IMR-90 (cell line): ENCODE measurements at regions not wholly inside any gene's neighbourhood (a gene's known extent, or its start where the extent isn't known, plus 50 kb on each side); places are given as distances from the start of the nearest gene placed in this dataset.

Experiments used
- ATAC-seq: fragments of 200-7000 bp; cut with Tn5 transposase; 2 replicates; pipeline ENCODE4 v1.9.1; 2020; ENCODE audit warnings: low read depth, mild to moderate bottlenecking, moderate library complexity
- BruUV-seq: library from RNA; stranded (reverse); fragments of 400-500 nt; replicated peaks from 2 replicates; lab custom pipeline; 2021; lab: Mats Ljungman, UMichigan
- CTCF ChIA-PET: fragments of 300-600 bp; formaldehyde crosslinking; extraction: SDS; loops from one replicate; lab custom pipeline; 2021; ENCODE audit warnings: antibody characterized with exemption; lab: Yijun Ruan, JAX
- POLR2A ChIA-PET: fragments of 300-600 bp; sonication (Branson Sonifier 250); formaldehyde crosslinking; loops from one replicate; lab custom pipeline; 2022; ENCODE audit warnings: antibody characterized with exemption; ENCODE audit not compliant: unreplicated experiment; lab: Charles Lee
- DNase-seq: peaks from one replicate; pipeline ENCODE4 v3.0.0; 2013
- H2AFZ ChIP-seq: replicated peaks from 2 replicates; pipeline ENCODE3; 2013; ENCODE audit warnings: low read length, mild to moderate bottlenecking; ENCODE audit not compliant: poor library complexity
- H2AK5ac ChIP-seq: 2 replicates; pipeline ENCODE4 v1.6.1; 2013; ENCODE audit warnings: low read depth, low read length, inconsistent platforms
- H2AK9ac ChIP-seq: replicated peaks from 2 replicates; pipeline ENCODE3; 2013; ENCODE audit warnings: mild to moderate bottlenecking, low read depth, low read length, moderate library complexity; ENCODE audit not compliant: poor library complexity
- H2BK120ac ChIP-seq: 2 replicates; pipeline ENCODE4 v1.6.1; 2013; ENCODE audit warnings: low read depth, low read length, inconsistent platforms
- H2BK15ac ChIP-seq: 3 replicates; pipeline ENCODE4 v1.6.1; 2013; ENCODE audit warnings: low read depth, low read length, inconsistent platforms
- H2BK20ac ChIP-seq: 2 replicates; pipeline ENCODE4 v1.6.1; 2013; ENCODE audit warnings: low read depth, mild to moderate bottlenecking, inconsistent platforms, low read length, moderate library complexity
- H2BK5ac ChIP-seq: 2 replicates; pipeline ENCODE4 v1.6.1; 2013; ENCODE audit warnings: mild to moderate bottlenecking, low read depth, low read length, inconsistent platforms; ENCODE audit not compliant: poor library complexity, severe bottlenecking
- H3K14ac ChIP-seq: replicated peaks from 2 replicates; pipeline ENCODE4 v1.6.1; 2013; ENCODE audit warnings: low read depth, low read length, inconsistent platforms
- H3K18ac ChIP-seq: 2 replicates; pipeline ENCODE4 v1.6.1; 2013; ENCODE audit warnings: low read depth, low read length, control low read depth
- H3K23ac ChIP-seq: 2 replicates; pipeline ENCODE4 v1.6.1; 2013; ENCODE audit warnings: low read depth, low read length, inconsistent platforms
- H3K27ac ChIP-seq: 2 replicates; pipeline ENCODE4 v1.5.1; 2013; ENCODE audit warnings: mild to moderate bottlenecking, control low read depth, low read length; ENCODE audit not compliant: insufficient read depth
- H3K27me3 ChIP-seq: 2 replicates; pipeline ENCODE4 v1.6.1; 2013; ENCODE audit warnings: low read length; ENCODE audit not compliant: control insufficient read depth, insufficient read depth
- H3K36me3 ChIP-seq: 2 replicates; pipeline ENCODE4 v1.6.1; 2013; ENCODE audit warnings: low read length, mixed read lengths; ENCODE audit not compliant: control insufficient read depth, insufficient read depth
- H3K4ac ChIP-seq: 2 replicates; pipeline ENCODE4 v1.6.1; 2013; ENCODE audit warnings: low read depth, low read length, inconsistent platforms
- H3K4me1 ChIP-seq: 2 replicates; pipeline ENCODE4 v1.6.1; 2013; ENCODE audit warnings: low read length, mixed read lengths; ENCODE audit not compliant: control insufficient read depth, insufficient read depth
- H3K4me2 ChIP-seq: 2 replicates; pipeline ENCODE4 v1.6.1; 2013; ENCODE audit warnings: low read depth, mild to moderate bottlenecking, control low read depth, low read length, moderate library complexity
- H3K4me3 ChIP-seq: 2 replicates; pipeline ENCODE4 v1.5.1; 2013; ENCODE audit warnings: low read depth, mild to moderate bottlenecking, control low read depth, low read length, moderate library complexity; ENCODE audit not compliant: insufficient read depth
- H3K56ac ChIP-seq: 2 replicates; pipeline ENCODE4 v1.6.1; 2013; ENCODE audit warnings: low read length, inconsistent platforms; ENCODE audit not compliant: insufficient read depth; ENCODE audit errors: extremely low read depth
- H3K79me1 ChIP-seq, 2 experiments: 2 replicates each; pipeline ENCODE4 v1.6.1; 2013; ENCODE audit warnings: low read length in 2 of 2, inconsistent platforms in 1 of 2, low read depth in 1 of 2
- H3K9ac ChIP-seq: 2 replicates; pipeline ENCODE4 v1.6.1; 2013; ENCODE audit warnings: low read depth, low read length, control low read depth
- H3K9me1 ChIP-seq: 2 replicates; pipeline ENCODE4 v1.6.1; 2013; ENCODE audit warnings: low read length, inconsistent platforms; ENCODE audit not compliant: insufficient read depth
- H3K9me3 ChIP-seq: 2 replicates; pipeline ENCODE4 v1.6.1; 2013; ENCODE audit warnings: low read length; ENCODE audit not compliant: control insufficient read depth, insufficient read depth
- H4K20me1 ChIP-seq: 2 replicates; pipeline ENCODE4 v1.6.1; 2013; ENCODE audit warnings: low read length, inconsistent platforms; ENCODE audit not compliant: insufficient read depth
- H4K5ac ChIP-seq: 2 replicates; pipeline ENCODE4 v1.6.1; 2013; ENCODE audit warnings: mild to moderate bottlenecking, low read depth, low read length, control low read depth
- H4K8ac ChIP-seq, 2 experiments: 2 replicates each; pipeline ENCODE4 v1.6.1; 2013; ENCODE audit warnings: low read depth in 2 of 2, low read length in 2 of 2, control low read depth in 1 of 2, inconsistent platforms in 1 of 2
- H4K91ac ChIP-seq: 2 replicates; pipeline ENCODE4 v1.6.1; 2013; ENCODE audit warnings: low read depth, low read length, inconsistent platforms; ENCODE audit not compliant: insufficient read depth
- RAD21 ChIP-seq: IDR thresholded peaks from 2 replicates; pipeline ENCODE4 v1.6.1; 2012; ENCODE audit warnings: low read length, improper control_type of control experiment
- dilution Hi-C: fragments of 300-500 bp; cut with HindIII; formaldehyde crosslinking; loops from one replicate; pipeline ENCODE4 v1.14.3; 2018; ENCODE audit warnings: low sequenced_read_pairs; ENCODE audit not compliant: unreplicated experiment
- in situ Hi-C: fragments of 300-500 bp; cut with MboI; formaldehyde crosslinking; loops from 3 replicates; pipeline ENCODE4 v1.14.3; 2019; ENCODE audit warnings: low sequenced_read_pairs, inconsistent platforms, mixed read lengths
- intact Hi-C: fragments of 100-400 bp; cut with micrococcal nuclease; formaldehyde crosslinking; loops from 2 replicates; pipeline ENCODE4 v1.10.0; 2022

- CTCF ChIA-PET = no interaction called here
- BruUV-seq = no TSS peak
Measured at GRCh38 chr4:22020129-22020528, 71.6 kb upstream of the KCNIP4 start.

More at GRCh38 chr4:22020129-22020528, 71.6 kb upstream of the KCNIP4 start:
- no peak overlapping the region for H3K27ac ChIP-seq
- no peak overlapping the region for H3K23ac ChIP-seq
- H3K9me3 ChIP-seq = no peaks in the 10 kb centered on the region
- H3K9ac ChIP-seq = no peak overlapping the region
- H4K8ac ChIP-seq = no peak overlapping the region
- no peaks in the 10 kb centered on the region for H3K27me3 ChIP-seq
- H2BK20ac ChIP-seq = no peak overlapping the region
- no peak overlapping the region for H3K4me2 ChIP-seq
- TF ChIP-seq RAD21 = no peak
- H2BK5ac ChIP-seq = no peak overlapping the region
- in situ Hi-C loops (no loop called here), dilution Hi-C loops (no loop called here), intact Hi-C loops (no loop called here)
- no peak overlapping the region for H3K14ac ChIP-seq
- POLR2A ChIA-PET = no interaction called here
- H3K79me1 ChIP-seq = no peaks in the 10 kb centered on the region
- no peak overlapping the region for H2BK15ac ChIP-seq
- no peaks in the 10 kb centered on the region for H3K9me1 ChIP-seq
- no peak overlapping the region for H3K4ac ChIP-seq
- no peaks in the 10 kb centered on the region for H3K4me1 ChIP-seq
- H3K36me3 ChIP-seq = no peaks in the 10 kb centered on the region
- H3K18ac ChIP-seq = no peak overlapping the region
- no peak overlapping the region for H3K56ac ChIP-seq
- no peak overlapping the region for H2AK9ac ChIP-seq
- H2BK120ac ChIP-seq = no peak overlapping the region
- H4K91ac ChIP-seq = no peak overlapping the region
- H3K4me3 ChIP-seq = no peak overlapping the region
- no peak for DNase-seq
- no peak overlapping the region for H2AFZ ChIP-seq
- H4K5ac ChIP-seq = no peak overlapping the region
- H4K20me1 ChIP-seq = no peaks in the 10 kb centered on the region
- no peak for ATAC-seq
- H2AK5ac ChIP-seq = no peak overlapping the region
